H1 (cell line): ENCODE measurements at regions not wholly inside any gene's neighbourhood (a gene's known extent, or its start where the extent isn't known, plus 50 kb on each side); places are given as distances from the start of the nearest gene placed in this dataset.

Source experiments
- CTCF ChIA-PET: fragments of 300-600 bp; sonication (Branson Sonifier 250); formaldehyde crosslinking; loops from one replicate; lab custom pipeline; 2021; ENCODE audit not compliant: partially characterized antibody; lab: Charles Lee
- POLR2A ChIA-PET: fragments of 300-600 bp; sonication (Branson Sonifier 250); formaldehyde crosslinking; loops from one replicate; lab custom pipeline; 2021; ENCODE audit warnings: inconsistent platforms; ENCODE audit not compliant: partially characterized antibody; lab: Charles Lee
- DNase-seq, 2 experiments: peaks; one replicate each; pipeline versions ENCODE4 v3.0.0 to v3.0.0-alpha.2; 2010 to 2022; ENCODE audit warnings: low spot score in 2 of 2, low read depth in 1 of 2, mixed read lengths in 1 of 2
- FAIRE-seq: peaks from 2 replicates; lab custom pipeline; 2011; peaks lifted over from hg19 to GRCh38; lab: Jason Lieb, UNC
- H2AFZ ChIP-seq: 2 replicates; pipeline ENCODE4 v1.8.1; 2012; ENCODE audit warnings: low read length, inconsistent platforms
- H2AK5ac ChIP-seq: 2 replicates; pipeline ENCODE4 v1.6.1; 2013; ENCODE audit warnings: low read depth, low read length
- H2BK120ac ChIP-seq: replicated peaks from 2 replicates; pipeline ENCODE3; 2013; ENCODE audit warnings: low read depth, low read length, inconsistent platforms
- H2BK12ac ChIP-seq: 2 replicates; pipeline ENCODE4 v1.6.1; 2013; ENCODE audit warnings: low read depth, low read length
- H2BK15ac ChIP-seq: 2 replicates; pipeline ENCODE4 v1.6.1; 2013; ENCODE audit warnings: low read length
- H2BK20ac ChIP-seq: 2 replicates; pipeline ENCODE4 v1.6.1; 2013; ENCODE audit warnings: low read length
- H2BK5ac ChIP-seq: 2 replicates; pipeline ENCODE4 v1.6.1; 2013; ENCODE audit warnings: low read depth, low read length
- H3K14ac ChIP-seq: 2 replicates; pipeline ENCODE4 v1.6.1; 2013; ENCODE audit warnings: inconsistent platforms; ENCODE audit not compliant: insufficient read length
- H3K18ac ChIP-seq: 2 replicates; pipeline ENCODE4 v1.6.1; 2013; ENCODE audit warnings: low read length; ENCODE audit errors: extremely low read depth
- H3K23ac ChIP-seq: 2 replicates; pipeline ENCODE4 v1.6.1; 2013; ENCODE audit warnings: inconsistent platforms; ENCODE audit not compliant: insufficient read length
- H3K23me2 ChIP-seq: 2 replicates; pipeline ENCODE4 v1.6.1; 2013; ENCODE audit warnings: low read depth, low read length
- H3K27ac ChIP-seq: 2 replicates; pipeline ENCODE4 v1.6.1; 2011; ENCODE audit warnings: low read depth, low read length, inconsistent platforms
- H3K27me3 ChIP-seq, 4 experiments: replicated peaks in 1 of 4; 1 replicate in 1 of 4; 2 replicates in 3 of 4; pipeline versions ENCODE4 v1.6.1 to v1.8.1; 2011 to 2013; ENCODE audit warnings: low read length in 3 of 4, mild to moderate bottlenecking in 3 of 4, inconsistent platforms in 2 of 4, mixed read lengths in 2 of 4, moderate library complexity in 1 of 4; ENCODE audit not compliant: control insufficient read depth in 3 of 4, insufficient read depth in 3 of 4; ENCODE audit errors: extremely low read depth in 1 of 4
- H3K36me3 ChIP-seq, 4 experiments: 2 replicates each; pipeline versions ENCODE4 v1.6.1 to v1.8.1; 2011 to 2013; ENCODE audit warnings: mild to moderate bottlenecking in 4 of 4, low read length in 3 of 4, moderate library complexity in 2 of 4, control low read depth in 1 of 4, inconsistent platforms in 1 of 4; ENCODE audit not compliant: insufficient read depth in 4 of 4, control insufficient read depth in 2 of 4
- H3K4ac ChIP-seq: replicated peaks from 2 replicates; pipeline ENCODE3; 2013; ENCODE audit warnings: low read length, low read depth, mixed read lengths, inconsistent platforms; ENCODE audit not compliant: insufficient read length
- H3K4me1 ChIP-seq, 4 experiments: replicated peaks in 1 of 4; 1 replicate in 1 of 4; 2 replicates in 3 of 4; pipeline versions ENCODE4 v1.6.1 to v1.8.1; 2011 to 2013; ENCODE audit warnings: low read length in 3 of 4, inconsistent platforms in 2 of 4, mixed read lengths in 1 of 4; ENCODE audit not compliant: insufficient read depth in 4 of 4, control insufficient read depth in 3 of 4
- H3K4me2 ChIP-seq, 2 experiments: 2 replicates each; pipeline versions ENCODE4 v1.6.1 to v1.8.1; 2011 to 2013; ENCODE audit warnings: low read depth in 2 of 2, low read length in 2 of 2, control low read depth in 1 of 2, inconsistent platforms in 1 of 2, mild to moderate bottlenecking in 1 of 2; ENCODE audit not compliant: insufficient read depth in 1 of 2
- H3K4me3 ChIP-seq, 4 experiments: fragments of 200-600, 300-600 bp in 1 of 4; sonication (generic), shearing (Covaris generic), sonication (Bioruptor Twin) in 1 of 4; 2 replicates each; pipeline versions ENCODE4 v1.5.1 to v1.8.1; 2011 to 2016; ENCODE audit warnings: low read length in 4 of 4, low read depth in 3 of 4, control low read depth in 2 of 4, inconsistent platforms in 2 of 4, mild to moderate bottlenecking in 2 of 4, mixed read lengths in 1 of 4, moderate library complexity in 1 of 4; ENCODE audit not compliant: insufficient read depth in 2 of 4; ENCODE audit errors: extremely low read depth in 1 of 4
- H3K56ac ChIP-seq: replicated peaks from 2 replicates; pipeline ENCODE3; 2013; ENCODE audit warnings: low read depth, mild to moderate bottlenecking, mixed read lengths, low read length, inconsistent platforms; ENCODE audit not compliant: insufficient read length
- H3K79me1 ChIP-seq: 2 replicates; pipeline ENCODE4 v1.6.1; 2013; ENCODE audit warnings: low read depth, low read length, control low read depth
- H3K79me2 ChIP-seq, 2 experiments: 2 replicates each; pipeline versions ENCODE4 v1.6.1 to v1.8.1; 2012 to 2013; ENCODE audit warnings: low read length in 2 of 2, mild to moderate bottlenecking in 2 of 2, inconsistent platforms in 1 of 2; ENCODE audit not compliant: insufficient read depth in 2 of 2, control insufficient read depth in 1 of 2
- H3K9ac ChIP-seq, 4 experiments: replicated peaks in 1 of 4; 1 replicate in 1 of 4; 2 replicates in 3 of 4; pipeline versions ENCODE4 v1.6.1 to v1.8.1; 2011 to 2013; ENCODE audit warnings: low read depth in 3 of 4, low read length in 3 of 4, control low read depth in 2 of 4, mild to moderate bottlenecking in 2 of 4, moderate library complexity in 2 of 4, inconsistent platforms in 1 of 4; ENCODE audit errors: extremely low read depth in 1 of 4
- H3K9me3 ChIP-seq, 2 experiments: 2 replicates each; pipeline versions ENCODE4 v1.6.1 to v1.8.1; 2012 to 2013; ENCODE audit warnings: mild to moderate bottlenecking in 2 of 2, moderate library complexity in 2 of 2, control low read depth in 1 of 2, inconsistent platforms in 1 of 2, low read depth in 1 of 2, low read length in 1 of 2, mixed read lengths in 1 of 2; ENCODE audit not compliant: insufficient read depth in 2 of 2
- H4K20me1 ChIP-seq, 2 experiments: replicated peaks in 1 of 2; 2 replicates each; pipeline versions ENCODE3 to v1.8.1; 2011 to 2013; ENCODE audit warnings: inconsistent platforms in 2 of 2, low read length in 2 of 2, mild to moderate bottlenecking in 1 of 2; ENCODE audit not compliant: insufficient read depth in 2 of 2, control insufficient read depth in 1 of 2
- H4K5ac ChIP-seq: 2 replicates; pipeline ENCODE4 v1.6.1; 2013; ENCODE audit warnings: low read length, low read depth, mixed read lengths, inconsistent platforms; ENCODE audit not compliant: insufficient read length
- H4K8ac ChIP-seq: 2 replicates; pipeline ENCODE4 v1.8.0; 2013; ENCODE audit warnings: mild to moderate bottlenecking, moderate library complexity, low read length, inconsistent platforms; ENCODE audit not compliant: insufficient read depth; ENCODE audit errors: extremely low read depth
- H4K91ac ChIP-seq: replicated peaks from 2 replicates; pipeline ENCODE3; 2013; ENCODE audit warnings: low read length, mixed read lengths, inconsistent platforms; ENCODE audit not compliant: insufficient read length
- CTBP2 ChIP-seq: IDR thresholded peaks from 2 replicates; pipeline ENCODE4 v1.7.0; 2011; ENCODE audit warnings: borderline replicate concordance, mild to moderate bottlenecking, moderate library complexity, mixed read lengths, low read length; ENCODE audit not compliant: insufficient read depth, insufficient read length
- EZH2 ChIP-seq: fragments of 200-600 bp; sonication (generic); IDR thresholded peaks from 2 replicates; pipeline ENCODE4 v1.7.1; 2012; ENCODE audit warnings: low read depth, mild to moderate bottlenecking, moderate library complexity, low read length, inconsistent platforms; ENCODE audit not compliant: severe bottlenecking
- SIRT6 ChIP-seq: IDR thresholded peaks from one replicate; pipeline ENCODE4 v1.7.1; 2012; ENCODE audit warnings: low read length, inconsistent platforms
- WGBS, 2 experiments: shearing (Covaris generic) in 1 of 2; methylation state at CpG; one replicate each; pipeline versions ENCODE4 v1.1.6 to v1.1.7; 2013 to 2015; ENCODE audit warnings: low lambda C conversion rate in 2 of 2, mixed read lengths in 2 of 2, inconsistent platforms in 1 of 2, low coverage in 1 of 2, missing lambda C conversion rate in 1 of 2; ENCODE audit not compliant: insufficient replicate concordance in 2 of 2, insufficient coverage in 1 of 2, insufficient read length in 1 of 2; ENCODE audit errors: extremely low coverage in 1 of 2, missing lambda C conversion rate in 1 of 2; 5-methylcytosine and 5-hydroxymethylcytosine counted together
- TF ChIP-seq, protein P1 (sequence below): IDR thresholded peaks from 2 replicates; pipeline ENCODE4 v1.6.1; 2012; ENCODE audit warnings: inconsistent platforms

DNA sequence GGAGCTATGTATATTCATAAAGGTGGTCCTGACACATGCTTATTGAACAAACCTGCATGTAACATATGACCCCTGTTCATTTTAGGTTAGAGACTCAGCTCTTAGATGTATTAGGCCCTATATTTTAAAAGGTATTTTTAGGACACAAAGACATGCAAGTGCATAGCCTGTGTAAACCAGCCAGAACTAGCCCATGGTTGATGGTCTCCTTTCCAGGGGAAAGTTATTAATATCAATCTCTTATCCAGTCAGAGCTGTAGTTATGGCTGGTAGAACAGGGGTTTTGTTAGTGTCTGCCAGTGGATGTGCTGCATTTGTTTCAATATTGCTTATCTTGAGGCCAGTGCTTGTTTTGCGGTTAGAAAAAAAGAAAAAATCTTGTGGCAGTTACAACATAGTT is 488.6 kb downstream of the KCTD8 start:
- H2BK120ac ChIP-seq: no peak overlapping the region
- WGBS, 2 experiments: 90% methylated on average over 1 of the region's 1 CpG; no CpG with 5 or more reads in 1 of the 2 experiments
- POLR2A ChIA-PET: no interaction called here
- no peak overlapping the region for H2BK15ac ChIP-seq
- H3K4me3 ChIP-seq: no peak overlapping the region
- TF ChIP-seq EZH2 (no peak), CTBP2 (no peak), SIRT6 (no peak)
- TF ChIP-seq, protein P1, sequence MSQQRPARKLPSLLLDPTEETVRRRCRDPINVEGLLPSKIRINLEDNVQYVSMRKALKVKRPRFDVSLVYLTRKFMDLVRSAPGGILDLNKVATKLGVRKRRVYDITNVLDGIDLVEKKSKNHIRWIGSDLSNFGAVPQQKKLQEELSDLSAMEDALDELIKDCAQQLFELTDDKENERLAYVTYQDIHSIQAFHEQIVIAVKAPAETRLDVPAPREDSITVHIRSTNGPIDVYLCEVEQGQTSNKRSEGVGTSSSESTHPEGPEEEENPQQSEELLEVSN: no peak
- H3K79me2 ChIP-seq: no peaks in the 10 kb centered on the region
- no peak overlapping the region for H3K4ac ChIP-seq
- no peaks in the 10 kb centered on the region for H3K36me3 ChIP-seq
- H3K27me3 ChIP-seq: no peaks in the 10 kb centered on the region
- no peak overlapping the region for H2AFZ ChIP-seq
- H2BK20ac ChIP-seq: no peak overlapping the region
- no peak overlapping the region for H4K91ac ChIP-seq
- H4K20me1 ChIP-seq: no peaks in the 10 kb centered on the region
- CTCF ChIA-PET: interaction anchor here (1.1 kb wide), 1 partner anchor 29 kb away, joined by 3 read pairs; no protein-coding TSS in a partner anchor
- no peak overlapping the region for H3K27ac ChIP-seq
- H3K23ac ChIP-seq: no peak overlapping the region
- H3K9me3 ChIP-seq: no peaks in the 10 kb centered on the region
- H3K9ac ChIP-seq: no peak overlapping the region
- no peak overlapping the region for H3K4me2 ChIP-seq
- no peak overlapping the region for H4K8ac ChIP-seq
- no peaks in the 10 kb centered on the region for H3K23me2 ChIP-seq
- H3K18ac ChIP-seq: no peak overlapping the region
- no peak overlapping the region for H3K56ac ChIP-seq
- DNase-seq (no peak), FAIRE-seq (no peak)
- no peak overlapping the region for H2BK12ac ChIP-seq
- H3K4me1 ChIP-seq: no peaks in the 10 kb centered on the region
- H2AK5ac ChIP-seq: no peak overlapping the region
- H3K79me1 ChIP-seq: no peaks in the 10 kb centered on the region
- no peak overlapping the region for H3K14ac ChIP-seq
- no peak overlapping the region for H4K5ac ChIP-seq
- no peak overlapping the region for H2BK5ac ChIP-seq
